GM19043 (cell line): ENCODE measurements at regions not wholly inside any gene's neighbourhood (a gene's known extent, or its start where the extent isn't known, plus 50 kb on each side); places are given as distances from the start of the nearest gene placed in this dataset.

ENCODE experiments used
- ATAC-seq: cut with Tn5 transposase; IDR thresholded peaks from one replicate; pipeline ENCODE4 v1.9.1; 2021; ENCODE audit warnings: low read depth; ENCODE audit not compliant: unreplicated experiment

GRCh38 chr2:139854769-139855483 lies 1074.7 kb upstream of the NXPH2 start:
- ATAC-seq, result no peak

GRCh38 chr2:139850254-139850890 lies 1070.2 kb upstream of the NXPH2 start:
- no peak for ATAC-seq

GRCh38 chr2:139836769-139837168 lies 1056.6 kb upstream of the NXPH2 start:
- ATAC-seq, result no peak

GRCh38 chr2:139835101-139835500 lies 1054.9 kb upstream of the NXPH2 start:
- ATAC-seq, result no peak

- ATAC-seq, result no peak
Observed at GRCh38 chr2:139828011-139828410, 1047.8 kb upstream of the NXPH2 start.

- ATAC-seq, result no peak
Observed at GRCh38 chr2:139825726-139826125, 1045.5 kb upstream of the NXPH2 start.

- no peak for ATAC-seq
Observed at GRCh38 chr2:139819273-139819796, 1039.1 kb upstream of the NXPH2 start.

- no peak for ATAC-seq
Observed at GRCh38 chr2:139814458-139814857, 1034.3 kb upstream of the NXPH2 start.

GRCh38 chr2:139813340-139813739 lies 1033.2 kb upstream of the NXPH2 start:
- no peak for ATAC-seq

GRCh38 chr2:139805441-139805840 lies 1025.3 kb upstream of the NXPH2 start:
- ATAC-seq, result no peak

- ATAC-seq, result no peak
Observed at GRCh38 chr2:139798391-139798790, 1018.2 kb upstream of the NXPH2 start.

- ATAC-seq, result no peak
Observed at GRCh38 chr2:139790807-139791752, 1010.9 kb upstream of the NXPH2 start.

GRCh38 chr2:139790136-139790535 lies 1009.9 kb upstream of the NXPH2 start:
- ATAC-seq, result no peak

GRCh38 chr2:139778732-139779131 lies 998.5 kb upstream of the NXPH2 start:
- ATAC-seq, result no peak

- ATAC-seq, result no peak
Observed at GRCh38 chr2:139773720-139774277, 993.6 kb upstream of the NXPH2 start.

- ATAC-seq, result no peak
Observed at GRCh38 chr2:139769633-139770032, 989.4 kb upstream of the NXPH2 start.

- ATAC-seq, result no peak
Observed at GRCh38 chr2:139763705-139764104, 983.5 kb upstream of the NXPH2 start.

- no peak for ATAC-seq
Observed at GRCh38 chr2:139759000-139759505, 978.9 kb upstream of the NXPH2 start.

- no peak for ATAC-seq
Observed at GRCh38 chr2:139746901-139747300, 966.7 kb upstream of the NXPH2 start.

- no peak for ATAC-seq
Observed at GRCh38 chr2:139744273-139744672, 964.1 kb upstream of the NXPH2 start.
